GM12878 (cell line): ENCODE measurements at regions not wholly inside any gene's neighbourhood (a gene's known extent, or its start where the extent isn't known, plus 50 kb on each side); places are given as distances from the start of the nearest gene placed in this dataset.

Experiments used
- CBX3 ChIP-seq: fragments of 200-600 bp; sonication (generic); IDR thresholded peaks from 2 replicates; pipeline ENCODE4 v1.6.1; 2016; ENCODE audit warnings: low read depth, borderline replicate concordance
- CBX5 ChIP-seq: sonication (generic); IDR thresholded peaks from 2 replicates; pipeline ENCODE4 v1.6.1; 2016; ENCODE audit warnings: low read depth, moderate library complexity, mild to moderate bottlenecking, inconsistent platforms
- HCFC1 ChIP-seq: fragments of 150-350 bp; IDR thresholded peaks from 2 replicates; pipeline ENCODE4 v1.6.1; 2014; ENCODE audit warnings: low read length
- RAD21 ChIP-seq: IDR thresholded peaks from 2 replicates; pipeline ENCODE4 v1.6.1; 2011; ENCODE audit warnings: mild to moderate bottlenecking, low read depth, low read length, moderate library complexity; ENCODE audit not compliant: insufficient read depth

DNA sequence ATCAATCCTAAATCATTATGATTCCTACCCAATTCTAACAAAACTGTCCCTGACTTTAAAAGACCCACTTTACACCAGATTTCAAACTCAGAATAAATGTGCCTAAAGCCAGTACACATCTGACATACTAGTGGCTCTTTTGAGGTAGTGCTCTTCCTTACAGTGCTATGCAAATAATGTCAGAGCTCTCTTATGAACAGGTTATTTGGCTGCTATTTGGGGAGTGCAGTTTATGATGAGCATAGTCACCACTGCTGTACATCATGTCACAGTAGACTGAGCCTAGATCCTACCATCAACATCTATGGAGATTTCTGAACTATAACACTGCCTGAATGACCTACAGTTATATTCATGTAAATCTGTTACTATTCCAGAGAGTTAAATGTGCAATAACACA is 50.4 kb upstream of the PAGE5 start:
- no peak for TF ChIP-seq HCFC1
- TF ChIP-seq CBX5: no peak
- TF ChIP-seq CBX3: no peak
- TF ChIP-seq RAD21: no peak
